HepG2 (cell line): ENCODE measurements at regions not wholly inside any gene's neighbourhood (a gene's known extent, or its start where the extent isn't known, plus 50 kb on each side); places are given as distances from the start of the nearest gene placed in this dataset.
A peak's percentile ranks its signal among the peaks of the same experiment; 100 is the strongest.

Source experiments
- CHD2 ChIP-seq: IDR thresholded peaks from 2 replicates; pipeline ENCODE4 v1.6.1; 2011; ENCODE audit warnings: low read depth, low read length, improper control_type of control experiment
- CHD4 ChIP-seq: fragments of 200-600 bp; sonication (generic); IDR thresholded peaks from 2 replicates; pipeline ENCODE4 v1.7.0; 2017; ENCODE audit warnings: mild to moderate bottlenecking, low read length, borderline replicate concordance
- ESRRA ChIP-seq: sonication (generic); formaldehyde crosslinking; IDR thresholded peaks from 2 replicates; pipeline ENCODE4 v1.5.1; 2020; ENCODE audit warnings: mild to moderate bottlenecking, low read depth, missing genetic modification reagents
- ETV5 ChIP-seq: IDR thresholded peaks from 2 replicates; pipeline ENCODE4 v1.6.1; 2018; ENCODE audit warnings: missing biosample characterization, missing genetic modification reagents, inconsistent platforms, borderline replicate concordance
- GATAD1 ChIP-seq: IDR thresholded peaks from 2 replicates; pipeline ENCODE4 v1.6.1; 2016; ENCODE audit warnings: missing genetic modification reagents, missing compliant biosample characterization
- HNRNPK ChIP-seq: fragments of 200-400 bp; formaldehyde crosslinking; IDR thresholded peaks from 2 replicates; pipeline ENCODE4 v1.6.1; 2018; ENCODE audit warnings: low read length, low read depth, moderate library complexity, mild to moderate bottlenecking; ENCODE audit not compliant: poor library complexity, severe bottlenecking
- KAT7 ChIP-seq: IDR thresholded peaks from 2 replicates; pipeline ENCODE4 v1.6.1; 2018; ENCODE audit warnings: borderline replicate concordance, missing compliant biosample characterization
- KDM2A ChIP-seq: sonication (generic); formaldehyde crosslinking; IDR thresholded peaks from 2 replicates; pipeline ENCODE4 v1.4.0; 2020; ENCODE audit warnings: low read depth, missing genetic modification reagents, borderline replicate concordance
- KDM4B ChIP-seq: sonication (generic); formaldehyde crosslinking; IDR thresholded peaks from 2 replicates; pipeline ENCODE4 v1.4.0; 2020; ENCODE audit warnings: missing genetic modification reagents
- KDM5B ChIP-seq: sonication (generic); formaldehyde crosslinking; IDR thresholded peaks from 2 replicates; pipeline ENCODE4 v1.4.0; 2020; ENCODE audit warnings: missing genetic modification reagents, mild to moderate bottlenecking, borderline replicate concordance
- MAF1 ChIP-seq: sonication (generic); formaldehyde crosslinking; IDR thresholded peaks from 2 replicates; pipeline ENCODE4 v1.5.0; 2020; ENCODE audit warnings: missing genetic modification reagents, borderline replicate concordance
- MEIS1 ChIP-seq: sonication (generic); formaldehyde crosslinking; IDR thresholded peaks from 2 replicates; pipeline ENCODE4 v1.9.0; 2021; ENCODE audit warnings: mild to moderate bottlenecking, missing genetic modification reagents, moderate library complexity, borderline replicate concordance
- MXD4 ChIP-seq: IDR thresholded peaks from 2 replicates; pipeline ENCODE4 v1.6.1; 2016; ENCODE audit warnings: mild to moderate bottlenecking, missing biosample characterization, missing genetic modification reagents
- NFKB2 ChIP-seq: sonication (generic); formaldehyde crosslinking; IDR thresholded peaks from 2 replicates; pipeline ENCODE4 v1.4.0; 2020; ENCODE audit warnings: missing genetic modification reagents, borderline replicate concordance
- SRSF4 ChIP-seq: fragments of 200-400 bp; formaldehyde crosslinking; IDR thresholded peaks from one replicate; pipeline ENCODE4 v1.6.1; 2018; ENCODE audit warnings: mild to moderate bottlenecking, low read depth, low read length, moderate library complexity; ENCODE audit not compliant: poor library complexity, severe bottlenecking
- SYNCRIP ChIP-seq: fragments of 200-400 bp; formaldehyde crosslinking; IDR thresholded peaks from 2 replicates; pipeline ENCODE4 v1.6.1; 2018; ENCODE audit warnings: mild to moderate bottlenecking, low read depth, low read length; ENCODE audit not compliant: insufficient read depth
- ZMYM4 ChIP-seq: sonication (generic); formaldehyde crosslinking; IDR thresholded peaks from 2 replicates; pipeline ENCODE4 v1.8.1; 2023; ENCODE audit warnings: mild to moderate bottlenecking, missing genetic modification reagents
- ZNF230 ChIP-seq: sonication (generic); formaldehyde crosslinking; IDR thresholded peaks from 2 replicates; pipeline ENCODE4 v1.4.0; 2020; ENCODE audit warnings: mild to moderate bottlenecking, missing genetic modification reagents
- ZNF629 ChIP-seq: sonication (generic); formaldehyde crosslinking; conservative IDR thresholded peaks from 2 replicates; pipeline ENCODE4 v1.5.0; 2020; ENCODE audit warnings: missing genetic modification reagents
- ZNF703 ChIP-seq: sonication (generic); formaldehyde crosslinking; IDR thresholded peaks from 2 replicates; pipeline ENCODE4 v1.5.1; 2020; ENCODE audit warnings: missing genetic modification reagents, mild to moderate bottlenecking, moderate library complexity, borderline replicate concordance
- ZNF704 ChIP-seq: sonication (generic); formaldehyde crosslinking; IDR thresholded peaks from 2 replicates; pipeline ENCODE4 v1.8.1; 2023; ENCODE audit warnings: mild to moderate bottlenecking, inconsistent platforms, moderate library complexity, missing genetic modification reagents, borderline replicate concordance
- ZNF841 ChIP-seq: sonication (generic); formaldehyde crosslinking; IDR thresholded peaks from 2 replicates; pipeline ENCODE4 v1.8.1; 2023; ENCODE audit warnings: missing genetic modification reagents, borderline replicate concordance
- ZZZ3 ChIP-seq: sonication (generic); formaldehyde crosslinking; IDR thresholded peaks from 2 replicates; pipeline ENCODE4 v1.4.0; 2020; ENCODE audit warnings: missing genetic modification reagents, mild to moderate bottlenecking, borderline replicate concordance
- TF ChIP-seq, protein P1 (sequence below): sonication (generic); formaldehyde crosslinking; IDR thresholded peaks from 2 replicates; pipeline ENCODE4 v1.5.1; 2020; ENCODE audit warnings: missing genetic modification reagents, mild to moderate bottlenecking, borderline replicate concordance
- TF ChIP-seq, protein P2 (sequence below): sonication (generic); formaldehyde crosslinking; IDR thresholded peaks from 2 replicates; pipeline ENCODE4 v1.4.0; 2020; ENCODE audit warnings: missing genetic modification reagents
- TF ChIP-seq, protein P3 (sequence below): sonication (generic); formaldehyde crosslinking; IDR thresholded peaks from 2 replicates; pipeline ENCODE4 v1.4.0; 2020; ENCODE audit warnings: low read depth, mild to moderate bottlenecking, missing genetic modification reagents

GRCh38 chr16:87550495-87550961 lies 51.8 kb upstream of the JPH3 start (continued):
- TF ChIP-seq HNRNPK (no peak), KDM5B (CRISPR knock-in tag) (peak; percentile 50; the same call in 1 of the 2 replicates), NFKB2 (CRISPR knock-in tag) (no peak; the same call in 1 of the 2 replicates), ZZZ3 (CRISPR knock-in tag) (peak; percentile 79; the same call in 1 of the 2 replicates), KDM4B (CRISPR knock-in tag) (no peak), MXD4 (CRISPR knock-in tag) (0 out of 2 replicates have a peak, but pooled peaks have one; percentile 34), SRSF4 (no peak), ZNF703 (CRISPR knock-in tag) (no peak), CHD2 (no peak), ZMYM4 (peak; percentile 57; the same call in 1 of the 2 replicates), MAF1 (CRISPR knock-in tag) (peak; percentile 45; the same call in 1 of the 2 replicates), KAT7 (CRISPR knock-in tag) (no peak), ETV5 (no peak), SYNCRIP (no peak), ESRRA (CRISPR knock-in tag) (0 out of 2 replicates have a peak, but pooled peaks have one; percentile 58), ZNF629 (CRISPR knock-in tag) (peak; percentile 79), CHD4 (peak; percentile 81; the same call in 1 of the 2 replicates), GATAD1 (CRISPR knock-in tag) (no peak), ZNF841 (CRISPR knock-in tag) (no peak), ZNF704 (CRISPR knock-in tag) (peak; percentile 63; the same call in 1 of the 2 replicates), KDM2A (peak; percentile 78; the same call in 1 of the 2 replicates), ZNF230 (CRISPR knock-in tag) (peak; percentile 93; the same call in 1 of the 2 replicates), MEIS1 (CRISPR knock-in tag) (peak; percentile 95)
- TF ChIP-seq, protein P1, sequence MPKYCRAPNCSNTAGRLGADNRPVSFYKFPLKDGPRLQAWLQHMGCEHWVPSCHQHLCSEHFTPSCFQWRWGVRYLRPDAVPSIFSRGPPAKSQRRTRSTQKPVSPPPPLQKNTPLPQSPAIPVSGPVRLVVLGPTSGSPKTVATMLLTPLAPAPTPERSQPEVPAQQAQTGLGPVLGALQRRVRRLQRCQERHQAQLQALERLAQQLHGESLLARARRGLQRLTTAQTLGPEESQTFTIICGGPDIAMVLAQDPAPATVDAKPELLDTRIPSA (CRISPR knock-in tag): no peak
- TF ChIP-seq, protein P2, sequence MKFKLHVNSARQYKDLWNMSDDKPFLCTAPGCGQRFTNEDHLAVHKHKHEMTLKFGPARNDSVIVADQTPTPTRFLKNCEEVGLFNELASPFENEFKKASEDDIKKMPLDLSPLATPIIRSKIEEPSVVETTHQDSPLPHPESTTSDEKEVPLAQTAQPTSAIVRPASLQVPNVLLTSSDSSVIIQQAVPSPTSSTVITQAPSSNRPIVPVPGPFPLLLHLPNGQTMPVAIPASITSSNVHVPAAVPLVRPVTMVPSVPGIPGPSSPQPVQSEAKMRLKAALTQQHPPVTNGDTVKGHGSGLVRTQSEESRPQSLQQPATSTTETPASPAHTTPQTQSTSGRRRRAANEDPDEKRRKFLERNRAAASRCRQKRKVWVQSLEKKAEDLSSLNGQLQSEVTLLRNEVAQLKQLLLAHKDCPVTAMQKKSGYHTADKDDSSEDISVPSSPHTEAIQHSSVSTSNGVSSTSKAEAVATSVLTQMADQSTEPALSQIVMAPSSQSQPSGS (CRISPR knock-in tag): 0 out of 2 replicates have a peak, but pooled peaks have one; percentile 43
- TF ChIP-seq, protein P3, sequence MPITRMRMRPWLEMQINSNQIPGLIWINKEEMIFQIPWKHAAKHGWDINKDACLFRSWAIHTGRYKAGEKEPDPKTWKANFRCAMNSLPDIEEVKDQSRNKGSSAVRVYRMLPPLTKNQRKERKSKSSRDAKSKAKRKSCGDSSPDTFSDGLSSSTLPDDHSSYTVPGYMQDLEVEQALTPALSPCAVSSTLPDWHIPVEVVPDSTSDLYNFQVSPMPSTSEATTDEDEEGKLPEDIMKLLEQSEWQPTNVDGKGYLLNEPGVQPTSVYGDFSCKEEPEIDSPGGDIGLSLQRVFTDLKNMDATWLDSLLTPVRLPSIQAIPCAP (CRISPR knock-in tag): peak; percentile 64; the same call in 1 of the 2 replicates
